Activated T-helper 2 cell treated with anti-CD3 and anti-CD28 coated beads, Interferon-gamma antibody, Interleukin-2, Interleukin-4, amounts not matched to agents 10 μg/mL and 5 μg/mL and 100 μg/mL, durations not matched to agents 14 hours and 24 hours and 36 hours (primary cell): ENCODE measurements at regions not wholly inside any gene's neighbourhood (a gene's known extent, or its start where the extent isn't known, plus 50 kb on each side); places are given as distances from the start of the nearest gene placed in this dataset.
"Not testable (repeated sequence)": the region's sequence is repeated elsewhere in the genome, so short reads cannot be mapped to it uniquely, and the experiment has no call there.

ENCODE experiments used
- DNase-seq: peaks from one replicate; pipeline ENCODE4 v3.0.0; 2021; ENCODE audit warnings: low spot score
- H3K27ac Mint-ChIP-seq: one replicate; pipeline ENCODE4 v1.8.0; 2021; ENCODE audit warnings: mixed read lengths
- H3K27me3 Mint-ChIP-seq: one replicate; pipeline ENCODE4 v1.8.0; 2021; ENCODE audit warnings: low read depth, mixed read lengths
- H3K36me3 Mint-ChIP-seq: one replicate; pipeline ENCODE4 v1.8.0; 2021; ENCODE audit warnings: low read depth, mixed read lengths
- H3K4me1 Mint-ChIP-seq: one replicate; pipeline ENCODE4 v1.8.0; 2021; ENCODE audit warnings: low read depth, mixed read lengths
- H3K4me3 Mint-ChIP-seq: one replicate; pipeline ENCODE4 v1.8.0; 2021; ENCODE audit warnings: low read depth, mild to moderate bottlenecking, moderate library complexity, mixed read lengths
- H3K9me3 Mint-ChIP-seq: one replicate; pipeline ENCODE4 v1.8.0; 2021; ENCODE audit warnings: mixed read lengths
- intact Hi-C: fragments of 100-400 bp; cut with micrococcal nuclease; formaldehyde crosslinking; loops from one replicate; pipeline ENCODE4 v1.15.1; 2023

DNA sequence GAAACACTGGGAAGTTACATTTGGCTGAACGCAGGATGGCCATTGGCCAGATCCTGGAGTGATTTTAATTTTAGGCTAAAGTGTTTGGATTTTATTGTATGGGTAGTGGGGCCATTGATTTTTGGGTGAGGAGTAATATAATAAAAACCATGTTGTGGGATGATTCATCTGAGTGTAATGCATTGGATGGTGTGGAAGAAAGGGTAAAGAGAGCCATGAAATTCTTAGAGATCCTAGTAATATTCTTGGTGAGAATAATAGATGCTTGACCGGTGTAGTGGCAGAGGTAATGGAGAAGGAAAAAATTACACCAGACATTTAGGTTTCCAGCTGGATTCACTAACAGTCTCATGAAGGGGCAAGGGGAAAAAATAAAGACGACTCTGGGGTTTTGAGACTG is 158.1 kb downstream of the NPR3 start:
- Mint-ChIP-seq H3K27ac (no peak overlapping the region), H3K9me3 (peaks cover 41% of the 10 kb centered on the region), H3K4me3 (no peak overlapping the region), H3K4me1 (no peaks in the 10 kb centered on the region), H3K36me3 (no peaks in the 10 kb centered on the region), H3K27me3 (no peaks in the 10 kb centered on the region)
- no peak for DNase-seq
- intact Hi-C loops = no loop called here

DNA sequence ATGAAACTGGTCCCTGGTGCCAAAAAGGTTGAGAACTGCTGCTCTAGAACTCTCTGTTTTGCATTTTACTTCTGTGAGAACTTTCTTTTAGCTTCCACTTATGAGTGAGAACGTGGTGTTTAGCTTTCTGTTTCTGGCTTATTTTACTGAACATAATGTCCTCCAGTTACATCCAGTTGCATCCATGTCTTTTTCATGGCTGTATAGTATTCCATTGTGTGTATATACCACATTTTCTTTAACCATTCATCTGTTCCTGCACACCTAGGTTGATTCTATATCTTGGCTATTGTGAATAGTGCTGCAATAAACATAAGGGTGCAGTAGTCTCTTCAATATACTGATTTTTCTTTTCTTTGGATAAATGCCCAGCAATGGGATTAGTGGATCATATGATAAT is 165.7 kb downstream of the NPR3 start:
- Mint-ChIP-seq H3K4me3 (no peak overlapping the region), H3K27me3 (no peaks in the 10 kb centered on the region), H3K27ac (no peak overlapping the region), H3K36me3 (no peaks in the 10 kb centered on the region), H3K4me1 (no peaks in the 10 kb centered on the region), H3K9me3 (peaks cover 53% of the 10 kb centered on the region)
- intact Hi-C loops = no loop called here
- no peak for DNase-seq

DNA sequence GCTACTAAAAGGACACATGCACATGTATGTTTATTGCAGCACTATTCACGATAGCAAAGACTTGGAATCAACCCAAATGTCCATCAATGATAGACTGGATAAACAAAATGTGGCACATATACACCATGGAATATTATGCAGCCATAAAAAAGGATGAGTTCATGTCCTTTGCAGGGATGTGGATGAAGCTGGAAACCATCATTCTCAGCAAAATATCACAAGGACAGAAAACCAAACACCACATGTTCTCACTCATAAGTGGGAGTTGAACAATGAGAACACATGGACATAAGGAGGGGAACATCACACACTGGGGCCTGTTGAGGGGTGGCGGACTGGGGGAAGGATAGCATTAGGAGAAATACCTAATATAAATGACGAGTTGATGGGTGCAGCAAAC is 168.2 kb downstream of the NPR3 start:
- intact Hi-C loops, H3K27ac Mint-ChIP-seq, H3K4me3 Mint-ChIP-seq, DNase-seq, H3K36me3 Mint-ChIP-seq, H3K4me1 Mint-ChIP-seq, H3K27me3 Mint-ChIP-seq: not testable (repeated sequence)
- H3K9me3 Mint-ChIP-seq = peaks cover 57% of the 10 kb centered on the region

DNA sequence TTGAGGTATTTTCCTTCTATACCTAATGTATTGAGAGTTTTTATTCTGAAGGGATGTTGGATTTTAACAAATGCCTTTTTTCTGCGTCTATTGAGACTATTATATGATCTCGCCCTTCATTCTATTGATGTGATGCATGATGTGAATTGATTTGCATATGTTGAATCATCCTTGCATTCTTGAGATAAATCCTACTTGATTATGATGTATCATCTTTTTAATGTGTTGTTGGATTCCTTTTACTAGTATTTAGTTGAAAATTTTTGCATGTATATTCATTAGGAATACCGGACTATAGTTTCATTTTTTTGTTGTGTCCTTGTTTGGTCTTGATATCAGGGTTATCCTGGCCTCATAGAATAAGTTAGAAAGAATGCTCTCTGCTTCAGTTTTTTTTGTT is 169.7 kb downstream of the NPR3 start:
- Mint-ChIP-seq H3K27me3 (no peaks in the 10 kb centered on the region), H3K4me1 (no peaks in the 10 kb centered on the region), H3K9me3 (peaks cover 59% of the 10 kb centered on the region), H3K4me3 (no peak overlapping the region), H3K36me3 (no peaks in the 10 kb centered on the region), H3K27ac (no peak overlapping the region)
- intact Hi-C loops = no loop called here
- DNase-seq = no peak

DNA sequence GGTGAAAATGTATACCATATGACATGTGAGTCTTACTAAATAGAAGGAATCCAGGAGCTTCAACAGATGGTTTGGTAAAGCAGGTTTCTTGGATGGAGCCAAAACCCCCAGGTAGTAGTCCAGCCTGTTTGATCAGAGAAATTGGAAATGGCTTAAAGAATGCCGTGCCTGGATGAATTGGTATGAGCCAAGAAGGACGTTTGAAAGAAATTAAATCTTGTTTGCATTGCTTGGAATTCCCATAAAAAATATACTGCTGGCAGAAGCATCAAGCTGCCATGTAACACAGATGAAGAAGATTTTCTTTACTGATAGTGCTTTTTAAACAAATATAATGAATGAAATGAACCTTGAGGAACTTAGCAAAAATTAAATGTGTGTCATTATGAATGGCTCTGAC is 176.3 kb downstream of the NPR3 start:
- no peaks in the 10 kb centered on the region for H3K27me3 Mint-ChIP-seq
- no peak for DNase-seq
- H3K36me3 Mint-ChIP-seq = no peaks in the 10 kb centered on the region
- intact Hi-C loops = no loop called here
- no peak overlapping the region for H3K27ac Mint-ChIP-seq
- H3K9me3 Mint-ChIP-seq = peaks cover 21% of the 10 kb centered on the region
- H3K4me3 Mint-ChIP-seq = no peak overlapping the region
- H3K4me1 Mint-ChIP-seq = no peaks in the 10 kb centered on the region

DNA sequence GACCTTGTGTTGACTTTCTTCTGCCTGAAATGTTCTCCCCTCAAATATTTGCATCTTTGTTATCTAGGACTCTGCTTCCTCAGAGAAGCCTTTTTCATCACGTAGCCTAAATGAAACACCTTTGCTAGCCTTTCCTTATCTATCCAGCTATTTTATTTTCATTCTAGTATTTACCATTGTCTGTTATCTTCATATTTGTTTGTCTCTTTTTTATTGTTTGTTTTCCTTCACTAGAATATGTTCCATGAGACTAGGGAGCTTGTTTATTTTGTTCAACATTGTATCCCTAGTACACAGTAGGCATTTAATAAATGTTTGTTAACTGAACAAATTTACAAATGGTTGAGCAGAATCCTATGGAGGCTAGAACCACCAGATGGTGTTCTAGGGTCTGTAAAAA is 178.0 kb downstream of the NPR3 start:
- no peak overlapping the region for H3K27ac Mint-ChIP-seq
- H3K4me1 Mint-ChIP-seq = no peaks in the 10 kb centered on the region
- no peak for DNase-seq
- H3K9me3 Mint-ChIP-seq = peaks cover 18% of the 10 kb centered on the region
- no peaks in the 10 kb centered on the region for H3K36me3 Mint-ChIP-seq
- H3K4me3 Mint-ChIP-seq = no peak overlapping the region
- no peaks in the 10 kb centered on the region for H3K27me3 Mint-ChIP-seq
- intact Hi-C loops = no loop called here

DNA sequence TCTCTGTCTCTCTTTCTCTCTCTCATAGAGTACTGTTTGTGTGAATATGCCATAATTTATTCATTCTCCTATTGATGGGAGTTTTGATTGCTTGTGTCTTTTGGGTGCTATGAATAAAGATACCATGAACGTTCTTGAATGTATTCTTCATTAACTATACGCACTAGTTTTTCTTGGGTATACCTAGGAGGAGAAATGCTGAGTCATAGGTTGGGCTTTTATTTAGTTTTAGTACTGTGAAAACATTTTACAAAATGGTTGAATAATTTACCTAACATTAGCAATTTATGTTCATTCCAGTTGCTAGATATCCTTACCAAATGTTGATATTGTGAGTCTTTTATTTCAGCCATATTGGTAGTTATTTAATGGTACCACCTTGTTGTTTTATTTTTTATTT is 192.5 kb downstream of the NPR3 start:
- Mint-ChIP-seq H3K4me1 (no peaks in the 10 kb centered on the region), H3K9me3 (peaks cover 22% of the 10 kb centered on the region), H3K27ac (no peak overlapping the region), H3K4me3 (no peak overlapping the region), H3K27me3 (no peaks in the 10 kb centered on the region), H3K36me3 (no peaks in the 10 kb centered on the region)
- intact Hi-C loops = no loop called here
- no peak for DNase-seq

DNA sequence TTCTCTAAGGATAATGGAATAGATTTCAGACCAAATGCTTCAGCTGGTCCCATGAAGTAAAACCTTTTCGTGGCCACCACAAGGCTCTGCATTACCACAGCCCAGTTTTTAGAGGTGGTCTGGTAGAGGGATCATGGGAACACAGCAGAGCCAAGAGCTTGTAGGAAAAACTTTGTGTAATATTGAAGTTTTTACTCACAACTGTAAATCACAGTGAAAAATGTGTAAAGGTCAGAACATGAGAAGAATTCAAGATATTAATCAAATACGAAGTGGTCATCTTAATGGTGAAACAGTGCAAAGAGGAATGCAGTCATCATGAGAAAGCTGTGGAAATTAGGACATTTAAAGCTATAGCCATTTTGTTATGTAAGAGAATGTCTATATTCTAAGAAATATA is 197.5 kb downstream of the NPR3 start:
- Mint-ChIP-seq H3K36me3 (no peaks in the 10 kb centered on the region), H3K4me3 (no peak overlapping the region), H3K27ac (no peak overlapping the region), H3K9me3 (peaks cover 21% of the 10 kb centered on the region), H3K27me3 (no peaks in the 10 kb centered on the region), H3K4me1 (no peaks in the 10 kb centered on the region)
- DNase-seq = no peak
- intact Hi-C loops = no loop called here

DNA sequence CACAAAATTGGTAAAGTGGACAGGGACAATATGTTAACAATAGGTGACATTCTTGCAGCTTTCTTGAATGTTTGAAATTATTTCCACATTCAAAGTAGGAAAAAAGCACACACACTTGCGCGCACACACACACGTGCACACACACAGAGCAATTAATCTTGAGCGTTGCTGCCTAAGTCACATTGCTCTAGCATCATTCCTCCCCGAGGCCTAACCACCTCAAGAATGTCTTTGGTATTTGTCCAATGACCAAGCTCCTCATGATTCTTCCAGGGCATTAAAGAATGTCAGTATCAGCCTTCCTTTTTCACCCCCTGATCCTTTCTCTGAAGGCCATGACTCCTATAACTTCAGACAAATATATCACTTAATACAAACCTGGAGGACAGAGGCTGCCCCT is 198.1 kb downstream of the NPR3 start:
- Mint-ChIP-seq H3K27me3 (no peaks in the 10 kb centered on the region), H3K4me3 (no peak overlapping the region), H3K27ac (no peak overlapping the region), H3K9me3 (peaks cover 21% of the 10 kb centered on the region), H3K4me1 (no peaks in the 10 kb centered on the region), H3K36me3 (no peaks in the 10 kb centered on the region)
- no peak for DNase-seq
- intact Hi-C loops = no loop called here

DNA sequence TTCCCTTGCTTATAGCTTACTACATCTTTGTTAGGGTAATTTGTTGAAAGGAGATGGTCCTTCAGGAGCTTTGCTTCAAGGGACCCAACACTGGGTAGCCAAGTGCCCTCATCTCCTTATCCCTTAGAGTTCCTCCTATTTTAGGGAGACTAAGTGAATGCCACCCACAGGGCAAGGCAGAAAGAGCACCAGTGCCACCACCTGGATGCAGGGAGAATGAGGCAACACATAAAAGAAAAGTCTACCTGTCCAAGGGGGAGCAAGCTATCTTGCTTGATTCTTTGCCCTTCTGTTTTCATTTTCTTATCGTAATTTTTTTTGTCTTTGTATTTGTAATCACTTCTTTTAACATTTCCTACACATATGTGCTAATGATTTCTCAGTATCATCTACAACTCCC is 205.5 kb downstream of the NPR3 start:
- Mint-ChIP-seq H3K4me3 (no peak overlapping the region), H3K4me1 (no peaks in the 10 kb centered on the region), H3K36me3 (no peaks in the 10 kb centered on the region), H3K27ac (no peak overlapping the region), H3K9me3 (no peaks in the 10 kb centered on the region), H3K27me3 (no peaks in the 10 kb centered on the region)
- intact Hi-C loops = no loop called here
- no peak for DNase-seq

DNA sequence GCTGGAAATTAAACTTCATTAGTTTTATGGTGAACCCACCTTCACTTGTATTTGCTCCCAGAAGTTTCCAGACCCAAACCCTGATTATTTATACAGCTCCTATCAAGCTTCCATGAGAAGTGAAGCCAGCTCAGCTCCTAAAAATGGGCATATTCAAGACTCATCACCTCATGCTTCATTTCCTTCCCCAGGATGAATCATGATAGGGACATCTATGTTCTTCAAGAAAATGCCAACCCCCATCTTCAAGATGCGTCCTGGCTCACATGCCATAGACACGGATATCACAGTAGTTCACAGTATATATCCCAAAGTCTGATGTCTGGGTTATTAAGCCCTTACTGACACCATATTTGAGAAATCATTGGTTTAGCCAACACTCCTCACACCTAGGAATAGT is 217.6 kb downstream of the NPR3 start:
- H3K27me3 Mint-ChIP-seq = no peaks in the 10 kb centered on the region
- H3K27ac Mint-ChIP-seq = no peak overlapping the region
- no peak for DNase-seq
- no peaks in the 10 kb centered on the region for H3K9me3 Mint-ChIP-seq
- intact Hi-C loops = no loop called here
- no peak overlapping the region for H3K4me3 Mint-ChIP-seq
- no peaks in the 10 kb centered on the region for H3K4me1 Mint-ChIP-seq
- no peaks in the 10 kb centered on the region for H3K36me3 Mint-ChIP-seq

DNA sequence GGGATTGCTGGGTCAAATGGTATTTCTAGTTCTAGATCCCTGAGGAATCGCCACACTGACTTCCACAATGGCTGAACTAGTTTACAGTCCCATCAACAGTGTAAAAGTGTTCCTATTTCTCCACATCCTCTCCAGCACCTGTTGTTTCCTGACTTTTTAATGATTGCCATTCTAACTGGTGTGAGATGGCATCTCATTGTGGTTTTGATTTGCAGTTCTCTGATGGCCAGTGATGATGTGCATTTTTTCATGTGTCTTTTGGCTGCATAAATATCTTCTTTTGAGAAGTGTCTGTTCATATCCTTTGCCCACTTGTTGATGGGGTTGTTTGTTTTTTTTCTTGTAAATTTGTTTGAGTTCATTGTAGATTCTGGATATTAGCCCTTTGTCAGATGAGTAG is 220.3 kb downstream of the NPR3 start:
- H3K36me3 Mint-ChIP-seq, H3K9me3 Mint-ChIP-seq, H3K4me3 Mint-ChIP-seq: not testable (repeated sequence)

DNA sequence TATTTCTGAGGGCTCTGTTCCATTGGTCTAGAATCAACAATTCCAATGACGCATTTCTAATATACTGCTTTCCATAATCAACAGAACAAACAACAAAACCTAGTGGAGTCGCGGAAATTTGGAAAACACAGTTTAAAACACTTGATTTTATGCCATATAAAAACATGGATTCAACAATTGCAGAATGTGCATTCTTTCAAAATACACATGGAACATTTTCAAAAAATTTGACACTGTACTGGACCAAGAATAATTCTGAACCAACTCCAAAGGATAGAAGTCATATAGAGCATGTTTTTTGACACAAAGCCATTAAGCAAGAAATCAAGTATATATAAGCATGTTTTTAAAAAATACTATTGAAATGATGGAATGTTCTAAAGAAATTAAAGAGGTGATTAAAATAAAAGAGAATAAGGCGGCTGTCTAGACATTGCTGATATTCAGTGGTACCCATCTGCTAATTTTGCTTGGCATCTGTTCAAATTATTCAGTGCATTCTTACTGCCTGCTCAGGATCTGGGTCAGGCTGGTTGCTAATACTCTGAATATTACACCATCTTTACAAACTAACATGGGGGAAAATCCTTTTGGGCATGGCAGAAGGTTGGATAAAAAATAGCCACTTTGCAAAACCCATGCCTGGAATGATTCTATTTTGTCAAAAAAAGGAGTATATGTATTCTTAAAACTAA is 221.3 kb downstream of the NPR3 start:
- H3K36me3 Mint-ChIP-seq = no peaks in the 10 kb centered on the region
- H3K4me3 Mint-ChIP-seq = no peak overlapping the region
- H3K27ac Mint-ChIP-seq = no peak overlapping the region
- no peaks in the 10 kb centered on the region for H3K9me3 Mint-ChIP-seq
- no peaks in the 10 kb centered on the region for H3K27me3 Mint-ChIP-seq
- intact Hi-C loops = no loop called here
- no peak for DNase-seq
- no peaks in the 10 kb centered on the region for H3K4me1 Mint-ChIP-seq

More for the DNA sequence above, 220.3 kb downstream of the NPR3 start:
- intact Hi-C loops, DNase-seq, H3K27ac Mint-ChIP-seq, H3K27me3 Mint-ChIP-seq, H3K4me1 Mint-ChIP-seq: not testable (repeated sequence)

DNA sequence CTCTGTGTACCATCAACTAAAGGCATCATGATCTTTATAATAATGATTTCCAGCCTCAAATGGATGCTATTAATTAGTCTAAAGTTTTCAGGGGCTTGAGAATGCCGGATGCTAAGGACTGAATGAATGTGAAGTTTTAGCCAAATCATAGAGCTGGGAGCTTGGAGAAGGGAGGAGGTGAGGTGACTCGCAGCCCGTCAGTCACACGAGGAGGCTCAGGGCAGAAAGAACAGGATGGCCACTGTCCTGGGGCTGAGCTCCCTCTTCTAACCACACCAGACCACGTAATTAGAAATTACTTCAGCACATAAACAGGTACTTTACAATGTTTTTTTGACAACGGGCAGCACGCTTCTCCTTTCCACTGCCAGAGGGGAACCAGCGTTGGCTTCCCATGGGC is 222.6 kb downstream of the NPR3 start:
- no peak for DNase-seq
- Mint-ChIP-seq H3K27ac (no peak overlapping the region), H3K9me3 (no peaks in the 10 kb centered on the region), H3K4me3 (no peak overlapping the region), H3K27me3 (no peaks in the 10 kb centered on the region), H3K36me3 (no peaks in the 10 kb centered on the region), H3K4me1 (no peaks in the 10 kb centered on the region)
- intact Hi-C loops = no loop called here
